ENCODE measurements at regions not wholly inside any gene's neighbourhood (a gene's known extent, or its start where the extent isn't known, plus 50 kb on each side); places are given as distances from the start of the nearest gene placed in this dataset.
"Not testable (repeated sequence)": the region's sequence is repeated elsewhere in the genome, so short reads cannot be mapped to it uniquely, and the experiment has no call there.

DNA sequence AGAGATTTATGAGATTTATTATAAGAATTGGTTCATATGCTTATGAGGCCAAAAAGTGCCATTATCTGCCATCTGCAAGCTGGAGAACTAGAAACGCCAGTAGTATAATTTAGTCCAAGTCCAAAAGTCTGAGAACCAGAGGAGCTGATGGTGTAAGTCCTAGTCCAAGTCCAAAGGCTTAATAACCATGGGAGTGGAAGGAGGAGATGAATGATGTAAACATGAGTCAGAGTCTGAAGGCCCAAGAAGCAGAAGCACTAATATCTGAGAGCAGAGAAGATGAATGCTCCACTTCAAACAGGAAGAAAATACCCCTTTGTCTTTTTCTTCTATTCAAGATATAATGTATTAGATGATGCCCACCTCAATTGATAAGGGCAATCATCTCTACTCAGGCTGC lies 185.7 kb downstream of the CGGBP1 start:
- DNase-seq (ENCODE audit: low read depth) = peak; percentile 51

DNA sequence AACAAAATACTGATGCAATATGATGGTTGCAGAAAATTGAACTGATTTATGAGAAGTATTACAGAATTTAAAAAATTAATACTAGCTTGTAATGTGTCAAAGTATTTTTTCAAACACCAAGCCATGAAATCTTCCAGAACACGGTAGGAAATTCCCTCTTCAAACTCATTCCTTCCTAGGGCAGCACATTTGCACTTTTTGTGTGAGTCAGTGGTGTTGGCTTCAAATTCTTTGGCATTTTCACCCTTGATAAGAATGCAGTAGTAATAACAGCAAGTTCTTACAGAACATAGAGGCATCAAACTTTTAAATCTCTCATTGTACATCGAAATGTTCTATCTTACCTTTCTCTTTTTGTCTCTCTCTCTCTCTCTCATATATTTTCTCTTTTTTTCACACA lies 191.8 kb downstream of the CGGBP1 start:
- peak; percentile 4 for DNase-seq (ENCODE audit: low read depth)

DNA sequence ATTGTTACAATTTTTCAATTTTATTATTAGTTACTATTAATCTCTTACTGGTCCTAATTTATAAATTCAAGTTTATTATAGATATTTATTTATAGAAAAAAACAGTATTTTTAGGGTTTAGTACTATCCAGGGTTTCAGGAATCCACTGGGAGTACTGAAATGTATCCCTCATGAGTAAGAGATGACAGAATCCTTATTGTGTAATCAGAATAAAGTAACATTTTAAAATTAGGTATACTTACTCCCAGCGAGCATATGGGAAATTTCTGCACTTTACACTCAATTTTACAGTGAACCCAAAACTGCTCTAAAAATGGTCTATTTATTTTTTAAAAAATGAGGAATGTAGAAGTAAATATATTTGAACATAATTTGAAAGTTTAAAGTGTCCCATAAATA lies 202.7 kb downstream of the CGGBP1 start:
- DNase-seq (ENCODE audit: low read depth) = peak; percentile 24

DNA sequence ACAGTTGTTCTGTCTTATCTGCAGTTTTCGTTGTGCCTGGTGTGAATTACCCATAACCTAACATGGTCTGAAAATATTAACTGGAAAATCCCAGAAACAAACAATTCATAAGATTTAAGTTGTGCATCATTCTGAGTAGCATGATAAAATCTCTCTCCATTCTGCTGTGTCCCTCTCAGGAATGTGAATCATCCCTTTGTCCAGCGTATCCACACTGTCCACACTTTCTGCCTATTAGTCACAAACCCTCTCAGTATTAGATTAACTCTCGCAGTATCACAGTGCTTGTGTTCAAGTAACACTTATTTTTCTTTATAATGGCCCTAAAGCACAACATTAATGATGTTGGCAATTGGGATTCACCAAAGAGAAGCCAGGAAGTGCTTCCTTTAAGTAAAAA lies 203.2 kb downstream of the CGGBP1 start:
- peak; percentile 75 for DNase-seq (ENCODE audit: low read depth)

DNA sequence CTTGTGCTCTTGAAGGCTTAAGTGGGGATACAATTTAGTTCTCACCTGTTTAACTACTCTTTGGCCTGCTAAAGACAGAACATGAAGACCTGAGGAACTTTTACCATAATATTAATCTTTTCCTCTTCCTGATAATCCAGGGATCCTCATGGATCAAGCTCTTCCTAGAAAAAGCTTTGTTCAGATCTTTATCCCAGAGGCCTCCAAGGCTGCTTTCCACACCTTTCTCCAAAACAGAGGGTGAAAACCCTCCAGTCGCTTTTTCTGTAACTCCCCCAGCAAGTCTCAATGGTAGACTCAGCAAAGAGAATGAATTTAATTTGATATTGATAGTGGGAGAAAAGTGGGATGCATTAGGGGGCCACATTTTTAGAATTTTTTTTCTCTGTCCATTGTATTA lies 203.6 kb downstream of the CGGBP1 start:
- no peak for DNase-seq (ENCODE audit: low read depth)

DNA sequence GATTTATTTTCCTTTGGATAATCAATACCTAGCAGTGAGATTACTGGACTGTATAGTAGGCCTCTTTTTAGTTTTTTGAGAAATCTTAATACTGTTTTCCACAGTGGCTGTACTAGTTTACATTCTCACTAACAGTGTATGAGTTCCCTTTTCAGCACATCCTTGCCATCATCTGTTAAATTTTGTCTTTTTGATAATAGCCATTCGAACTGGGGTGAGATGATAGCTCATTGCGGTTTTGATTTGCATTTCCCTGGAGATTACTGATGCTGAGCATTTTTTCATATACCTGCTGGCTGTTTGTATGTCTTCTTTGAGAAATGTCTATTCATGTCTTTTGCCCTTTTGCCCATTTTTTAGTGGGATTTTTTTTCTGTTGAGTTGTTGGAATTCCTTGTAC lies 210.8 kb downstream of the CGGBP1 start:
- no peak for DNase-seq (ENCODE audit: low read depth)

DNA sequence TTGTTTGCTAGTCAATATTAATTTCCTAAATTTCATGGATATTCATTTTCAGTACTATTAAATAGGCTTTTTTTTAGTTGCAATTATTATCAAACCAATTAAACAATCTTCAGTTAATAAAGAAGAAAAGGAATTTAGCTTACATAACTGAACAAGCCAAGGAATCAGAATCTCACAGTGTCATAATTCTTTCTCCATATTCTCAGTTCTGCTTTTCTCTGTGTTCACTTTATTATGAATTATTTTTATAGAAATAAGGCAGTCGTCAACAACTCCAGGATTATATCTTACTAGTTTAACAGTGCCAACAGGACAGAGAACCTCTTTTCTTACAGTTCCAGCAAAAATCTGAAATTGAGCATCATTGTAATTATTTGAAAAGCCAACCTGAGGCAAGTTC lies 221.7 kb downstream of the CGGBP1 start:
- no peak for DNase-seq (ENCODE audit: low read depth)

DNA sequence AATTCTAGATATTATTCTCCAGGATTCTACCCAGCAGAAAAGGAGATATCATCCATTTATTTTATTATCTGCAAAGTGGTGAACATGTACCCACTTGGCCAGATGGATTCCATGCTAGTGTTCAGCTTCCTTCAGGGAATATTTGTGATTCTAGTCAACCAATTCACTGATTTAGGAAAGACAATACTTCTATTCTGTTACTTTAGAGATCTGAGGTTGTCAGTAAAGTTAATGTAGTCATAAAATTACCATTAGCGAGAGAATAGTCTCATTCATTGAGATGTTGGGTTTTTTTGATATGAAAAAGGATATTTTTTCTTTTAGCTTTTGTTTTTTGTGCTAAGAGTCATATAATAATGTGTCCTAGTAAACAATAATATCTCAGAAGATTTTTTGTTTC lies 222.8 kb downstream of the CGGBP1 start:
- DNase-seq (ENCODE audit: low read depth) = no peak

DNA sequence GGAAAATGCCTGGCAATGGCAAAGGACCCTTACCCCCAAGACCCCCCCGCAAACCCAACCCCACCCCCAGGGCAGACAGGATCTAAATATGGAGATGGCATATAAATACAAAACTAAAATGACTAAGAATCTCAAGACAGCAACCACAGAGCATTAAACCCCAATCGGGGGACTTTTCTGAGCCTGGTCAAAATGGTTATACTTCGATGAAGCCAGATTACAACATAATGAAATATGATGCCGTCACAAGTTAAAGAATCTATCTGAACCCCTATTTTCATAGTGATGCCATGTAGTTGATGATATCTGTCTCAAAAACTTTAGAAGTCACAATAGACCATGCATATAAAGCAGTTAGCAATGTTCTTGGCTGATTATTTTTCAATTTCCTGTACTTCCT lies 223.6 kb downstream of the CGGBP1 start:
- DNase-seq (ENCODE audit: low read depth) = no peak

DNA sequence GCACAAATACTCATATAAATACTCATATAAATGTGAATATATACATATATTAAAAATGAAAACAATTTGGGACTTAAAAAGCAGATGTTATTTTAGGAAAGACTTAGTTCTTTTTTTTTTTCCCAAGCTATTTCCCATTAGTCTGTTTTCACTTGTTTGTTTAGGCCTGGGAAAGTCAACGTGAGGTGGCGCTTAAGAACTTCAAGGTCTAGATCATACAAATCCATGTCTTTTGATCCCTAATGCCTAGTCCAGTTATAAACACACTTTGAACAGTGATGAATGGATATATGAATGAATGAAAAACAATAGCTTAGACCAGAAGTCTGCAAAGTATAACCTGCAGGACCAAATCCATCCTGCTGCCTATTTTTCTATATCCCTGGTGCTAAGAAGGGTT lies 224.5 kb downstream of the CGGBP1 start:
- DNase-seq (ENCODE audit: low read depth) = no peak

DNA sequence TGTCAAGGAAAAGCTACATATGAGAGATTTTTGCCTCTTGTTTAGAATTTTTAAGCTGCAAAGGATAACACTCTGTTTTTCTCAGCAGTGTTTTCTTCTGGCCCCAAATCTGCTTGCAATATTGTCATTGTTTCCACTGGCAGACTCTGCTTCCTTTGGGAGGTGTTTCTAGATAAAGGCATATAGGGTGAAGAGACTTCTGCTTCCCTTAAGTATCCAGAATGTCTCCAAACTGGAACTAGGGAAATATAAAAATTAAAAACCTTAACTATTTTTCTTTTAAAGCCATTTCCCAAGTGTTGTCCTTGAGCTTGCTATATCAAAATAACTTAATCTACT lies 225.8 kb downstream of the CGGBP1 start:
- no peak for DNase-seq (ENCODE audit: low read depth)

DNA sequence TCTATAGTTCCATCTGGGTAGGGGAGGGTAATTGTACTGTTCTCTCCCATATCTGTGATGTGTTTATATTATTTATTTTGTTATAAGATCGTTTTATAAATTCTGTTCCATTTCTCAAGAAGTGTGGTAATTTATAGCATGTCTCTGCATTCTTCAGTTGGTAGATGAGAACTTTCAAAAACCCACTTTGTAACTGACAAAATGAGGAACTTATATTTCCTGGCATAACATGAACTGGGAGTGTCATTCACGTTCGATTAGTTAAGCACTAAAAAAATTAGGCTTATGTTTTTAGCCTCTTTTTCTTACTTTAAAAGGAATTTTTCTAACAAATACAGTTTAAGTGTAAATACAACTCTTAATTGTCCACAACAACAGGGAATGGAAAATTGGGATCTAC lies 230.8 kb downstream of the CGGBP1 start:
- DNase-seq (ENCODE audit: low read depth) = no peak

DNA sequence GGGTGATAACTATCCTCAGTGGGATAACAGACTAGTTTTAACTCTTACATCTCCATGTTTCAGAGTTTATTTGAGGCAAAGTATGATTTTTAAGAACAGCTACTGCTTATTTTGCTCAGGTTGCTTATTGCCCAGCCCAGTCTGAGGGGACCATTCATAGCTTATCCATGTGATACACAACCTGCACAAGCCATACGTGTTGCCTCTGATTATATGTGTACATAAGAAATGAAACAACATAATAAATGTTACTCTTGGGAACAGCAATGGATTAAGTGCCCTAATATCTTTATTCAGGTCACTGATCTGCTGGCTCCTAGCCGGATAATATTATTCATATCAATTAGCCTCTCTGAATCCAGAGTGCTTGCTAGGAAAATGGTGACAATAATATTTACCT lies 236.2 kb downstream of the CGGBP1 start:
- no peak for DNase-seq (ENCODE audit: low read depth)

DNA sequence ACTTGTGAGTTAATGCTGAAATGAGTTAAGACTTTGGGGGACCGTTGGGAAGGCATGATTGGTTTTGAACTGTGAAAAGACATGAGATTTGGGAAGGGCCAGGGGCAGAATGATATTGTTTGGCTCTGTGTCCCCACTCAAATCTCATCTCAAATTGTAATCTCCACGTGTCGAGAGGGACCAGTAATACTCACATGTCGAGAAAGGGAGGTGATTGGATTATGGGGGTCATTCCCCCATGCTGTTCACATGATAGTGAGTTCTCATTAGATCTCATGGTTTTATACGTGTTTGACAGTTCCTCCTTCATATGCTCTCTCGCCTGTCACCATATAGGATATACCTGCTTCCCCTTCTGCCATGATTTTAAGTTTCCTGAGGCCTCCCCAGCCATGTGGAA lies 245.3 kb downstream of the CGGBP1 start:
- DNase-seq (ENCODE audit: low read depth) = not testable (repeated sequence)

DNA sequence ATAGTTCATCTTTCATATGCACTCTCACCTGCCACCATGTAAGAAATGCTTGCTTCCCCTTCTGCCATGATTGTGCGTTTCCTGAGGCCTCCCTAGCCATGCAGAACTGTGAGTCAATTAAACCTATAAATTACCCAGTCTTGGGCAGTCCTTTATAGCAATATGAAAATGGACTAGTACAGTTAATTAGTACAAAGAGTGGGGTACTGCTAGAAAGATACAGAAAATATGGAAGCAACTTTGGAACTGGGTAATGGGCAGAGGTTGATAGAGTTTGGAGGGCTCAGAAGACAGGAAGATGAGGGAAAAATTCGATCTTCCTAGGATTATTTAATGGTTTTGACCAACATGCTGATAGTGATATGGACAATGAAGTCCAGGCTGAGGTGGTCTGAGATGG lies 246.9 kb downstream of the CGGBP1 start:
- DNase-seq (ENCODE audit: low read depth) = no peak

DNA sequence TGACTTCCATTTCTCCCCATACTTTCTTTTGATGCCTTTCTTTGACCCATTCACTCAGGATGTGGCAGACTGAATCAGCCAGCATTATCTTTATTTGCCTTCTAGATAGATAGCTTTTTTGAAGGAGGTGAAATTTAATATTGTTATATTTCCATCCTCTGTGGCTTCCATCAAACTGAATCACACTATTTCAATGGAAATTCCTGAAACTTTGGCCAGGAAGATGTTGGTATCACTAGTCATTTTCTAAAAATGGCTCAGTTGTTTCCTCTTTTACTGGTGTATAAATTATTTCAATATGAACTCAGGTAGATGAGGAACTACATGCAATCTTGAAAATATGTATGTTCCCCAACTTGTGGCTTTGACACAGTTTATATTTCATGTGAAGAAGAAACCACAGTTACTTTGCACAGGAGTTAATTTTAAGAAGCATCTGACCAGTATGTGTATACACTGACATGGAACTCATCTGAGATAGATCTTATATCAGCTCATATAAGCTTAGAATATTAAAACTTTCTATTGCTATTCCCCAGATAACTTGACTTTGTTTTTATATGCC lies 248.3 kb downstream of the CGGBP1 start:
- DNase-seq (ENCODE audit: low read depth) = peak; percentile 35

DNA sequence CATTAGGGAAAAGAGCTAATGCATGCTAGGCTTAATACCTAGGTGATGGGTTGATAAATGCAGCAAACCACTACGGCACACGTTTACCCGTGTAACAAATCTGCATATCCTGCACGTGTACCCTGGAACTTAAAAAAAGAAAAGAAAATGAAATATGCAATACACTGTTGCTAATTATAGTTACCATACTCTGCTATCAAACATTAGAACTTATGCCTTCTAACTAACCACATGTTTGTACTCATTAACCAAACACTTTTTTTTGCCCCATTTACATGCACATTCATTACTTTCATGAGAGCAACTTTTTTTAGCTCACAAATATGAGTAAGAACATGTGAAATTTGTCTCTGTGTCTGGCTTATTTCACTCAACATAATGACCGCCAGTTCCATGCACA lies 253.1 kb downstream of the CGGBP1 start:
- no peak for DNase-seq (ENCODE audit: low read depth)

DNA sequence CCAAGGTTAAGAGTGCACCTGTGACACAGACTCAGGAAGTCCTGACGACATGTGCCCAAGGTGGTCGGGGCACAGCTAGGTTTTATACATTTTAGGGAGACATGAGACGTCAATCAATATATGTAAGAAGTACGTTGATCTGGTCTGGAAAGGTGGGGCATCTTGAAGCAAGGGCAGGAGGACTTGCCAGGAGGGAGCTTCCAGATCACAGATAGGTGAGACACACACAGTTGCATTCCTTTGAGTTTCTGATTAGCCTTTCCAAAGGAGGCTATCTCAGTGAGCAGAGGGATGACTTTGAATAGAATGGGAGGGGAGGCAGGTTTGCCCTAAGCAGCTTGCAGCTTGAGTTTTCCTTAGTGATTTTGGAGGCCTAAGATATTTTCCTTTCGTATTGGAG lies 257.4 kb downstream of the CGGBP1 start:
- no peak for DNase-seq (ENCODE audit: low read depth)

DNA sequence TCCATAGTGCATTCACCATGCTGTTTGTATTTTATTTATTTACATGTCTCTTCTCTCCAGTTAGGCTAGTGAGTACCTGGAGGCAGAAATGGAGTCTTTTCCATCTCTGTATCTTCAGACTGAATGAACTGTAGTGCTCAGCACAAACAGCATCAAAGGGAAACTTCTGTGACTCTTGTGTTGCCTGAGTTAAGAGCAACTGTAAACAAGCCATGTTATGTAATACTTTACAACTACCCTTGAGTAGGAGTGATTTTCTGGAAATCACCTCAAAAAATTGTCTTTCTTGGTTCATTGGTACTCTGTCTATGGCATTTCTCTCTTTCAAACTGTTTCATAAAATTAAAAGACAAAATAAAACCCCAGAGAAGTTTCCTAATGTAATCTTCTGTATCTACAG lies 258.3 kb downstream of the CGGBP1 start:
- no peak for DNase-seq (ENCODE audit: low read depth)

DNA sequence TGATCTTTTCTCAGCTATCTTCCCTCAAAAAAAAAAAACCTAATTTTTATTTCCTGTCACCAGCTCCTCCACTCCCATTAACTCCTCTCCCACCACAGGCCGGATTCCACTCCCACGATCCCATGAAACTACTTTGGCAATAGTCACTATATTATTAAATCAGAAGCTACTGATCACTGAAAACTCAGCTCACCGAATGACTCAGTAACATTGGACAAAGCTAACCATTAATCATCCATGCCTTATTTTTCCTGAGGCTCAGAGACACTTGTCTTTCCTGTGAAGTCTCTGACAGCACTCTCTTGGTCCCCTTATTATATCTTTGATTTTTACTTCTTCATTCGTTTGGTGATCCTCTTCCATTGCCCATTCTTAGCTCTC lies 260.2 kb downstream of the CGGBP1 start:
- DNase-seq (ENCODE audit: low read depth) = no peak

DNA sequence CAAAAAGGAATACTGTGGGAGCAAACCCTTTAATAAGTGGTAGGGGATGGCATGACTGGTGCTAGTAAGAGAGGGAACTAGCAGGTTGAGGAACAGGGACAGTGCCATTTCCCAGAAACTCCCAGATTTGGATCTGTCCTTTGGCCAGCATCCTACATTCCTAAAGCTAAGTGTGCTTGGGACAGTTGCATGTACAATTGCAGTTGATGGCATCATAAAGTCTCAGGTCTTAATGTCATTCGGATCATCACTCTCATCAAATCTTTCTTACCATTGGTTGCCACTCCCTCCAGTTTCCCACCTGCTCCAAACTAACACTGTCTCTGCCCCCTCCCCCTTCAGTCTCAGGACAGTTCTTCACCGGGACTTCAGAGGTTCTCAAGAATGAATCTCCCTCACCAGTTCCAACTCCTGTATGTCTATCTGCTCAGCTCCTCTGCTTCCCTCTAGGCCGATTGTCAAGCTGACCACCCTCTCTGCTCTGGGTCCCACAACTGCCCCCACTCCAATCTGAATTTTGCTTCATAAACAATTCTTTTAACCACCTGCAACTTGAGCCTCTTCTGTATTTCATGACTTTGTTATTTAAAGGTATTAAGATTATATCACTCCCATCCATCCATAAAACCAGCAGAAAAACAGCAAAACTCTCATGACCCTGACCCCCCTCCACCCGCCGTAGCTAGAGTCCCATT lies 260.8 kb downstream of the CGGBP1 start:
- DNase-seq (ENCODE audit: low read depth) = no peak

DNA sequence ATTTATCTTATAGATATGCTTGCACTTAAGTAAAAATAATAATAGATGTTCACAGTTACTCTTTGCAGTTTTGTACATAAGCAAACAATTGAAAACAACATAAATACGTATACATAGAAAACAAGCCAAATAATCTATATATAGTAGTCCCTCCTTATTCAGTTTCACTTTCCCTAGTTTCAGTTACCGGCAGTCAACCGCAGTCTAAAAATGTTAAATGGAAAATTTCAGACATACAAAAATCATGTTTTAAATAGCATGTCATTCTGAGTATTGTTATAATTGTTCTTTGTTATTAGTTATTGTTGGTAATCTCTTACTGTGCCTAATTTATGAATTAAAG lies 262.0 kb downstream of the CGGBP1 start:
- no peak for DNase-seq (ENCODE audit: low read depth)

DNA sequence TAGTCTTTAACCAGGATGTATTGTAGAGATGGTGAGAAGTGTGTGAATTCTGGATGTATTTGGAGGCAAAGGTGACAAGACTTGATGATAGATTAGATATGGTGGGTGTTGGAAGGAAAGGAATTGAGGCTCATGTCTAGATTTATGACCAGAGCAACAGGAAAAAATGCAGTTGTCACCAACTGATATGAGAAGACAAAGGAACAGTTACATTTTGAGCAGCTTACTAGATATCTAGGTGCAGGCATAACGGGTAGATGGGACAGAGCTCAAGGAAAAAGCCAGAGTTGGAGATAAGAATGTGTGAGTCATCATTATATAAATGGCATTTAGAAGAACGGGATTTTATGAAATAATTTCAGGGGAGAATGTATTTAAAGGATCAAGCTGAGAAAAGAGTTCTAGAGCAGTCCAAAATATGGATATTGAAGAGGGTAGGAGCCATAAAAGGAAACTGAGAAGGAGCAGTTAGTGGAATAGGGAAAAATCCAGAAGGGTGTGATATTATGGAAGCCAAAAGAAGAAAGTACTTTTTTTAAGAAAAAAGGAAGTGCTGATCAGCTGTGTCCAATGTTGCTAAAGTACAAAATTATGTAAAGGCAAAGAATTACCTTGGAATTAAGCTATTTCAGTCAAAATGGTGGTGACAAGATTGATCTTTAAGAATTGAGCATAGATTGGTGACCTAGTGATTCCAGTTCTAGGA lies 262.5 kb downstream of the CGGBP1 start:
- DNase-seq (ENCODE audit: low read depth) = no peak

DNA sequence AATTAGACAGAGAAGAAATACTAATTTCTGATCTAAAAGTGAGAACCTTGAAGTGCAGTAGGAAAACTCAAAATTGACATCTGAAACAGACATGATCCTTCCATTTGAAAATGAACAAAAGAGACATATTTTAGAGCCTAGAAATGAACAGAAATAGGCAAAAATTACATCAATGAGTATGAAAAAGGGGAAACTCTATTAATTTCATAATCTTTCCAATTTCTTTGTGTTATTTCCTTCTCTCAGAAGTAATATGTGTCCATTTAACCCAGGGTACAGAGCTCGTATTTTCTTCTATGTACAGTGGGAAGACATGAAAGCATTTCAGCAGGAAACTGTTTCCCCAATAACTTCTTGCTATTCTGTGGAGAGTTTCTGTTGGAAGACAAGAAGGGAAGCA lies 263.1 kb downstream of the CGGBP1 start:
- no peak for DNase-seq (ENCODE audit: low read depth)

Data from EH (cell line).